Lower leg skin (tissue), 3 donors: ENCODE measurements at regions not wholly inside any gene's neighbourhood (a gene's known extent, or its start where the extent isn't known, plus 50 kb on each side); places are given as distances from the start of the nearest gene placed in this dataset.

ENCODE experiments used
- CTCF ChIP-seq, 3 donors: fragments of 450-650 bp; IDR thresholded peaks; one replicate each; pipeline ENCODE4 v1.5.1; 2016; ENCODE audit warnings: antibody characterized with exemption in 3 of 3, mild to moderate bottlenecking in 3 of 3, moderate library complexity in 2 of 3
- POLR2A ChIP-seq, 2 donors: fragments of 450-650 bp; IDR thresholded peaks; one replicate each; pipeline ENCODE4 v1.6.1; 2016 to 2017; ENCODE audit warnings: antibody characterized with exemption in 2 of 2, mild to moderate bottlenecking in 1 of 2, moderate library complexity in 1 of 2

DNA sequence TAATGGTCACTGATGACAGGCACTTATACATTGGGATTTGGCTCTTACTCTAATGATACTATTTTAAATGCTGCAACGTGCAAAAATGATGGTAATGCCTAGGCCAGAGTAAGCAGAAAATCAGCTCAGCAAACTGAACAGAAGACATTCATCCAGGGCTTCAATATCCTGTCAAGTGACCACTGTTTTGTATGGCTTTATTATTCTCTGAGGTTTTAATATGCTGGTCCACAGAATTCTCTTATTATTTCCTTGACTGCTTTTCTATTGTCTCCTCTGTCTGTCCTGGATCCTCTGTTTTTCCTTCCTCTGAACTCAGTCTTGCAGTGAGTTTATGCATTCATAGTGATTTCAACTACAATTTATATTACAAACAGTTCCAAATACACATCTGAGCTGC is 90.8 kb upstream of the PMFBP1 start:
- TF ChIP-seq CTCF (IDR thresholded peaks at IDR 0.05) = no peak
- TF ChIP-seq POLR2A (IDR thresholded peaks at IDR 0.05) = no peak
